Astrocyte (in vitro differentiated cells and primary cell): ENCODE measurements at regions not wholly inside any gene's neighbourhood (a gene's known extent, or its start where the extent isn't known, plus 50 kb on each side); places are given as distances from the start of the nearest gene placed in this dataset.

Experiments
- CTCF ChIP-seq: IDR thresholded peaks from 2 replicates; pipeline ENCODE4 v1.5.1; 2011; ENCODE audit warnings: low read depth, mild to moderate bottlenecking, inconsistent platforms, low read length, moderate library complexity; ENCODE audit not compliant: insufficient read depth
- EZH2 ChIP-seq: IDR thresholded peaks from 2 replicates; pipeline ENCODE4 v1.6.1; 2012; ENCODE audit warnings: mild to moderate bottlenecking, low read length, inconsistent platforms; ENCODE audit not compliant: insufficient read depth

- TF ChIP-seq CTCF (no peak), EZH2 (no peak)
Observed at GRCh38 chr18:66377291-66377690, 226.6 kb downstream of the CDH19 start.
